Frontal cortex (tissue), 3 donors: ENCODE measurements at regions not wholly inside any gene's neighbourhood (a gene's known extent, or its start where the extent isn't known, plus 50 kb on each side); places are given as distances from the start of the nearest gene placed in this dataset.

Source experiments
- DNase-seq, 2 donors: peaks; one replicate each; pipeline ENCODE4 v3.0.0; 2012; ENCODE audit warnings: low spot score in 2 of 2
- FAIRE-seq: peaks from 2 replicates; lab custom pipeline; 2012; peaks lifted over from hg19 to GRCh38; lab: Jason Lieb, UNC
- donor health status: control.
- donor health status: control.
- donor health status: control.

DNA sequence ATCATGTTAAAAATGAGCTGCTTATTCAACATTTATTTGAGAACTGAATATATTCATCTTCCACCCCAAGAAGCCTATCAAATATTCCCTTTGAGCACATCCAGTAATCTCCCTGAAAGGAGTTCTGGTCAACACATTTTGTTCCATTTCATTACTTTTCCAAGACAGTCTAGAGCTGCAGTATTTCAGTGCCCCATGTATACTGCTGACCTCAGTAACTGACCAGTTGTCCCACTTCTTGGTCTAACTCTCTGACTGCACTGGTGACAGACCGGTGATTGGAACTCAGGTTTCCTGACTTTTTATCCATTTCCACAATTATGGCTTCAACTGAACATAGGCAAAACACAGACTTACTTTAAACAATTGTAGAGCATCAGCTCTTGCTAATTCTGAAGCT lies 206.8 kb upstream of the NPSR1 start:
- FAIRE-seq (no peak), DNase-seq (no peak)

DNA sequence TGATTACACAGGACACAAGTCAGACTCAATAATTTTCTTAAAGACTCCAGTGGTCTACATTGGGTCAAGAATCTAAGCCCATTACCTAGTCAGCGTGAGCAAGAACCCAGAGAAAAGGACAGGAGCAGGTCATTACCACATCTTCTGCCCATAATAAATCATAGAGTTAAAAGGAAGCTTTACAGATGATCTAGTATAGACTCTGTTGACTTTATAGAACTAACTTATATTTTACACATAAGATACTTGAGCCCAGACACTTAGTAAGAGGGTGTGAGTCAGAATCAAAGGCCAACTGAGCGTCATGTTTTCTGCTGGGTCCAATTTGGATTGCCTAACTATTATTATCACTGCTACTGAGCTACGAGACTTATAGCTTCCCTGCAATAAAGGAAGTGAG lies 206.1 kb upstream of the NPSR1 start:
- FAIRE-seq (no peak), DNase-seq (no peak)

DNA sequence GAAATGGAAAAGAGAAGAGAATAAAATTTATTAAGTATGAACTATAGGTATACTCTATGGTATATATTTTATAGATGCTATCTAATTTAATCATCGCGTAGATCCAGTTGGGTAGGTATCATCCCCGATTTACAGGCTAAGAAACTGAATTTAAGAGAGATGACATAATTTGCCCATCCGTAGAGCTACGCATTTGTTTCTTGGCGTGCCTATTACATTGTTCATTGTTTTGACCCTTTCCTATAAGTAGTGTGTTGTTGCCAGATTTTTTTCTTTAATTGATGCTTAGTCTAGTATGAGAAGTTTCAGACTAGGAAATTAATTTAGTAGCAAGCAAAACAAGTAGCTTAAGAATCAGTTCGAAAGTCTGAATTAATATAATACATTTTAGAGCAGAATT lies 205.7 kb upstream of the NPSR1 start:
- FAIRE-seq (no peak), DNase-seq (no peak)

DNA sequence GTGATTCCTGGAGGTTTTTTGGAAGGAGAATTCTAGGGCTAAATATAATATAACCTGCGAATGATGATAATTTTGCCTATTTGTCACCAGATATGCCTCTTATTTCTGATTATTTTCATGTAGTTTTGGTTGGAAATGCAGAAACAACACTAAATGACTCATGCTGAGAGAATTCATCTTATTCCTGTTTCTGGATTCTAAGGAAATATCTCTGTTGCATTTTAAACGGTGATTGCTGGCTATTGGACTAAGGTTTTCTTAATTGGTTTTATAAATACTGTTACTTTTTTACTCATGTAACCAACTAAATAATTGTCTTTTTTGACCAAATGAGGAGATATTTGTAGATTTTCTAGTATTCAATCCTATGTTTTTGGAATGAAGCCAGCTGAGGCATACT lies 204.9 kb upstream of the NPSR1 start:
- DNase-seq: no peak
- FAIRE-seq: no peak

DNA sequence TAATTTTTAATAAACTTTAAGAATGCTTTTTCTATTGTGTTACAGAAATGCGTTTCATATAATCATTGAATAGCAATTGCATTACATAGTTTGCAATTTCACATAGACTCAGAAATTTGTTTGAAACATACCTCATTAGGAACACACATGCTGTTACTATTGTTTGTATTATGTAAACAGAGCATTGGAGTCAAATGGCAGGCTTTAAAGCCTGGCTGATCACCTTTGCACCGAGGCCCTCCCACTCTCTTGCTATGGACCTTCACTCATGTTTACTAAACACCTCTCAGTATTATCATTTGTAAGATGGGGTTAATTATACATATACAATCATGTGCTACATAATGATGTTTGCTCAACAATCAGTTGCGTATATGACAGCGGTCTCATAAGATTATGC lies 203.6 kb upstream of the NPSR1 start:
- no peak for FAIRE-seq
- DNase-seq: no peak

DNA sequence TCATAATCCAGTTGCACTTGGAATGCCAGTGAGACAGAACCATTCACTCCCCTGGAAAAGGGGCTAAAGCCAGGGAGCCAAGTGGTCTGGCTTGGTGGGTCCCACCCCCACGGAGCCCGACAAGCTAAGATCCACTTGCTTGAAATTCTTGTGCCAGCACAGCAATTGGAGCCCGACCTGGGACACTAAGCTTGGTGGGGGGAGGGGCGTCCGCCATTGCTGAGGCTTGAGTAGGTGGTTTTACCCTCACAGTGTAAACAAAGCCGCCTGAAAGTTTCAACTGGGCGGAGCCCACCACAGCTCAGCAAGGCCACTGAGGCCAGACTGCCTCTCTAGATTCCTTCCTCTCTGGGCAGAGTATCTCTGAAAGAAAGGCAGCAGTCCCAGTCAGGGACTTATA lies 200.7 kb upstream of the NPSR1 start:
- DNase-seq: no peak
- no peak for FAIRE-seq

DNA sequence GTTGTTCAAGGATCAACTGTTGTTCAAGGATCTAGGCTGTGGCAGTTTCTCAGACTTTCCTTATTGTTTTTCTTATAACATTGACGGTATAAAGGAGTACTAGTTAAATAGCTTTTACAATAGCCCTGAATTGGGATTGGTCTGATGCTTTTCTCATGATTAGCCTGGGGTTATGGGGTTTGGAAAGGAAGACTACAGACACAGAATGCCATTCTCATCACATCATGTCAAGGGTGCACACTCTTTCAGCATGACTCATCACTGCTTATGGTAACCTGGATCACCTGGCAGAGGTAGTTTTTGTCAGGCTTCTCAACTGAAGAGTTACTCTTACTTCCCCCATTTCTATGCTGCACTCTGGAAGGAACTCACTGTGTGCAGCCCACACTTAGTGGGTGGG lies 194.2 kb upstream of the NPSR1 start:
- DNase-seq (no peak), FAIRE-seq (no peak)

DNA sequence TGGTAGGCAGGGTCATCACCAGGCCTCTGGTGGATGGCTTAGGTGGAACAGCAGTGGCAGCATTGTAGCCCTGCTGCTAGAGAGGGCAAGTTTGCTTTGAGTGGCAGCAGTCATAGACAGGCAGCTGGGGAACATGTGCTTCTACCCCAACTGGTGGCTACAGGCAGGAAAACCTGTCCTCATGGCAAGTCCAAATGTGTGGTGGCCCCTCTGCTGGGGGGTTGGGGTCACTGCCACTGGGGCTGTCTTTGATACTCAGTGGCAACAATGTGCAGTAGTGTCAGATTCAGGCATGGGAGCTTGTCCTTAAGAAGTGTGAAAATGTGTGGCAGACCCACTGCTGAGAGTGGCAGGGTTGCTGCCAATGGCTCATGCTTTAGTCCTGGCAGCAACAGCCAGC lies 186.2 kb upstream of the NPSR1 start:
- FAIRE-seq (no peak), DNase-seq (no peak)

DNA sequence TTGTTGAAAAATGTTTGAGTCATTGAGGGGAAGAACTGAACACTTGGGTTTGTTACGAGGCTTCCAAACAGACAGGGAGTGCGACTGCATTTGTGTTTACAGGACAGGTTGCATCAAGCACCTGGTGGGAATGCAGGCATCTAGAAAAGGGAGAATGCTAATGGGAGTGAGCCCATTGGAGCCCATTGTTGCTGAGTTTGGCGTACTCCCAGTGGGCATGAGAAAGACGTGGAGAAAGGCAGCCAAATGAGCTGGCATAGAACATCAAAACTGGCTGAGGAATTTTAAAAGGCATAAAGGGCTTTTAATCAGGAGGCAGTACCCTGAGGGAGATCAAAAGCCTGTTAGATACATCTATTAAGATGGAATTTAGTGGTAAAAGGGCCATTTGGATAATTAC lies 171.6 kb upstream of the NPSR1 start:
- FAIRE-seq (no peak), DNase-seq (no peak)

DNA sequence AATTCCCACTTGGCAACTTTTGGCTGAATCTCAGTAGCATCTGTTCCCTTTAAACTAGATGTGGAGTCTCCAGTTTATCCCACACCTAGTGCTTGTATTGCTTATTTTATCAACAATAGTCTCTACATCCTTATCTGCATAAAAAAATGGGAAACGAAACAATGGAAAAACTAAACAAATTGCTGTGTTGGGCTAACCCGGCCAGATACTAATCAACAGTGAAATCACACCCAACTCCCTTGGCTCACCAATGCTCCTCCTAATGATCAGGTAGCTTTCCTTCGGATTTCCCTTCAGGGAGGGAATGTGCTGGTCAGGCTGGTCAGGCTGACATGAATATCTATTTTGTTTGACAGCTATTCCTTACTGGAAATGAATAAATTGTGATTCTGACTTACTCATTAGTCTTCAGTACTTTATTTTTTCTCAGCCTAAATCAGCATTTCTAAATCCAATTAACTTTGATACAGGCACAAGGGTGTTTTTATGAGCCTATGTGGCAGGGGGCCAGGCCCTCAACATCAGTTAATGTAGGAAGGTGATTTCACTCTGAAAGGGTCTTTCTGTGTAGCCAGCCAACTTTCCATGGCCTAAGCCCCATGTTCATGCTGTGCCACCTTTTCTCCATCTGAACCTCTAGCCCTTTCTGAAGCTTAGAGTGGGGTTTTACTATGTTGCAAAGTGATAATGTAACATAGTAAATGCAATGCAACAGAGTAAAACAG lies 170.5 kb upstream of the NPSR1 start:
- no peak for FAIRE-seq
- DNase-seq: no peak

DNA sequence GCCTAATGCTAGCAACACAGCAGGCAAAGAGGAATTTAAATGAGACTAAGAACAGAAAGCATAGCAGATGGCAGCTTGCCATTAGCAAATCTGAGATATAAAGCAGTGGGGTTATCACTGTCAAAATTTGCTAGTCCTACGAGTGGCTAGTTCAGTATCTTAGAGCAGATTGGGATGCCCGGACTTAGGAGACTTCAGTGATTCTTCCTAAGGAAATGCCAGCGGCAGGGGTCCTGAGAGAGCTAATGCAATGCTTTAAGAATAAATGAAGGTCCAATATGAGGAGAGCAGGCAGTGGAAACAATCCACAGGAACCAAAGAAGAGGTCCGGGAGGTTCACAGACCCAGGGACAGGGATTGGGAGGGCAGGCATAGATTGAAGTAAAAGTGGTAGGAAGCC lies 169.3 kb upstream of the NPSR1 start:
- DNase-seq (no peak), FAIRE-seq (no peak)

DNA sequence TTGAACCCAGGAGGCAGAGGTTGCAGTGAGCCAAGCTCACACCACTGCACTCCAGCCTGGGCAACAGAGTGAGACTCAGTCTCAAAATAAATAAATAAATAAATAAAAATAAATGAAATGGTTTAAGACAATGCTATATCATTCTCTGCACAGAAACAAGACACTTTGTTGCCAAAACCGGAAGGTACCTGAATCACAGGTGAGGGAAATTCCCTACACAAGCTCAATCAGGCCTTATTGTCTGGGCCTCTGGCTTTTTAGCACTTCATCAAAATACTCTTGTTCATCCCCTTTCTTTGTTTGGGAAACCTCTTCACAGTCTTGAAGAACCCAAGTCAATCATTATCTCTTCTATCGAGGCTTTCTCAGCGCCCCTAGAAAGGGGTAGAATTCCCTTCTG lies 166.1 kb upstream of the NPSR1 start:
- DNase-seq (no peak), FAIRE-seq (no peak)

DNA sequence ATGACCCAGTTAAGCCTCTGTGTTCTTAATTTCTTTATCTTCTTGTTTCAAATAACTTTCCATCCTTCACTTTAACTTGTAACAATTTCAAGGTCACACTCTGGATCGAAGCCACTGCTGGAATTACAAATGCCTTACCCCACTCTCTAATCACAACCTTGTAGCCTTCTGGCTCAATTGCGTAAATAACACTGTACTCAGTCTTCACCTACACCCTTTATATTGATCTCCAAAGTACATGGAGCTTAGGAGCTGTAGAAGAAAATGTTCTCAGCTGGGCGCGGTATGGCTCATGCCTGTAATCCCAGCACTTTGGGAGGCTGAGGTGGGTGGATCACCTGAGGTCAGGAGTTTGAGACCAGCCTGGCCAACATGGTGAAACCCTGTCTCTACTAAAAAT lies 164.3 kb upstream of the NPSR1 start:
- no peak for FAIRE-seq
- no peak for DNase-seq

DNA sequence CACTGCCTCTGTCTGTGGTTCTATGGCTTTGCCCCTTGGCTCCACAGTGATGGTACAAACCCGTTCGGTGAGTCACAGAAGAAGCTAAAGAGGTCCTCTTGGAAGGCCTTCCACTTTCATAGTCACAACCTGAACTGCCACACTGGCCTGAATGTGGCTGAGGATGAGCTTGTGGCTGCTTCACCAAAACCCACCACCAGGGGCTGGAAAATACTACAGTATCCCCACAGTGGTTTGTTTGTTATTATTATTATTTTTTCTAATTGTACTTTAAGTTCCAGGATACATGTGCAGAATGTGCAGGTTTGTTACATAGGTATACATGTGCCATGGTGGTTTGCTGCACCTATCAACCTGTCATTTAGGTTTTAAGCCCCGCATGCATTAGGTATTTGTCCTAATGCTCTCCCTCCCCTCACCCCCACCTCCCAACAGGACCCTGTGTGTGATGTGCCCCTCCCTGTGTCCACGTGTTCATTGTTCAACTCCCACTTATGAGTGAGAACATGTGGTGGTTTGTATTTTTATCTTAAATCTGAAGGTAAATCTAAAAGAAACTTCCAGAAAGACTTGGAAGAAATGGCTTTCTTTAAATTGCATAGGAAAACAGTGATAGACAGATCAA lies 160.8 kb upstream of the NPSR1 start:
- no peak for DNase-seq
- no peak for FAIRE-seq

DNA sequence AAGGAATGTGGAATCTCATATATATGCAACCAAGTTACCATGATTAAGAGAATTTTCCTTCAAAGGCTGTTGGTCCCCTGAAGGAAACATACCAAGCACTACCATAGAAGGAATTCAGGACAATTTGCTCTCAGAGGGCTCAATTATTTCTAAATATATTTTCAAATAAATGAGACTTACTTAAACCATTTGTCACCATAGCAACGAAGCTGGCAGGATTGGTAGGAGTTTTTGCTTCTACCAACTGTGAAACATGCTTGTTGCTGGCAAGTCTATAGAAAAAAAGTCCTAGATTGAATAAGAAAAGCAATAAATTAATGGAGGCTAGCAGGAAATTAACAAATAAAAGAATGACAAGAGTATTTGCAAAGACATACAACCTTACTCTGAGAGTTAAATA lies 156.9 kb upstream of the NPSR1 start:
- no peak for DNase-seq
- FAIRE-seq: no peak

DNA sequence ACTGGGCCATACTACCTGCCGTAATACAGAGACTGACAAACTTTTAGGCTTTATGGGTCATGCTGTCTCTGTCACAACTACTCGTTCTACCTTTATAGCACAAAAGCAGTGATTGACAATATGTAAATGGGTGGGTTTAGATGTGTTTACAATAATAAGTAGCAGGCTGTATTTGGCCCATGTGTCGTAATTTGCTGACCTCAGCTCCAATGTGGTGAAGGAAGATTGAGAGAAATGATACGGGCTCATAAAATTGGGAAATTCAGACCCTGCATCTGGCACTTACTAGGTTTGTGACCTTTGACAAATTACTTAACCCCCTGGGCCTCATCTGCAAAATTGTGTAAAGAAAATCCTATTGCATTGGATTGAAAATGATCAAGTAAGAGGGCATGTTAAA lies 150.8 kb upstream of the NPSR1 start:
- DNase-seq (no peak), FAIRE-seq (no peak)

DNA sequence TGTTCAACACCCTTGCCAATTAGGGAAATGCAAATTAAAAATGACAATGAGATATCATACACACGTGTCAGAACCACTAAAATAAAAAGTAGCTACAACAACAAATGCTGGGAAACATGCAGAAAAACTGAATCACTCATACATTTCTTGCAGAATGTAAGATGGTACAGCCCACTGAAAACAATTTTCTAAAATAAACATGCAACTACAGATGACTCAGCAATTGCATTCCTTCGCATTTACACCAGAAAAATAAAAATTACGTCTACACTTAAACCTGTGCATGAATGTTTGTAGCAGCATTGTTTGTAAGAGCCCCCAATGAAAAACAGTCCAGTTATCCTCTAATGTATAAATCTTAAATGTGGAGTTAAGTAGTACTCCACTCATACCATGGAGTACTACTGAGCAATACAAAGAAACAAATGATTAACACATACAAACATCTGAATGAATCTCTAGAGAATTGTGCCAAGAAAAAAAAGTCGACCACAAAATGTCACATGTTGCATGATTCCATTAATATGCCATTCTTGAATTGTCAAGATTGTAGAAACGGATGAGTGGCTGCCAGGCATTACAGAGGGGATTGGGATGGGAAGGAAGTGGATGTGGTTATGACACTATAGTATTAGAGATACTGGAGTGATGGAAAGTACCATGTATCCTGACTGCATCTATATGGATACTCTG lies 134.6 kb upstream of the NPSR1 start:
- DNase-seq (no peak), FAIRE-seq (no peak)

DNA sequence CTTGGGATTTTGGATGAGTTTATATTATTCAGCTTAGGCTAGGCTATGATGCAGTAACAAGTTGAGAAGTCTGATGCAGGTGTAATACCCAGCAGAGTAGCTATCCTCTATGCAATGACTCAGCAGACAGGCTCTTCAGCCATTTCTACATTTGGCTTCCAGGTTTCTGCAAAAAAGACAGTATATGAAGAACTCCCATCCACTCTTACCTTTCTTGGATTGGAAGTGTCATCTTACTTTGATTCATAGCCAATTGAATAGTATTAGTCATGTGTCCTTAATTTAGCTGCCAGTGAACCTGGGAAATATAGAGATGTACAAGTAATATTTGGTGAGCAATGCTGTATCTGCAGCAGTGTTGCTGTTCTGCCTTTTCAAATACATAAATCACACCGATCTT lies 127.8 kb upstream of the NPSR1 start:
- DNase-seq: no peak
- FAIRE-seq: no peak

DNA sequence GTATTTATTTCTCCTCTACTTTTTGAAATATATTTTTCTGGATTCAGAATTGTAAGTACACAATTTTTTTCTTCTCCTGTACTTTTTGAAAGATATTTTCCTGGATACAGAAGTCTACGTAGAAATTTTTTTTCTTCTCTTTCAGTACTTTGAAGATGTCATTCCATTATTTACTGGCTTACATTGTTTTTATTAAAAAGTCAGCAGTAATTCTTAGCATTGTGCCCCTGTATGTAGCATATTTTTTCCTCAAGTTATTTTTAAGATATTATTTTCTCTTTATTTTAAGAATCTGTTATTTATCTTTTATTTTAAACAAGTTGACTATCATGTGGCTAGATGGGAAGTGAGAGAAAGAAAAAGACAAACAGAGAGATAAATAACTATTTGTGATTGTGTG lies 119.0 kb upstream of the NPSR1 start:
- FAIRE-seq (no peak), DNase-seq (no peak)

DNA sequence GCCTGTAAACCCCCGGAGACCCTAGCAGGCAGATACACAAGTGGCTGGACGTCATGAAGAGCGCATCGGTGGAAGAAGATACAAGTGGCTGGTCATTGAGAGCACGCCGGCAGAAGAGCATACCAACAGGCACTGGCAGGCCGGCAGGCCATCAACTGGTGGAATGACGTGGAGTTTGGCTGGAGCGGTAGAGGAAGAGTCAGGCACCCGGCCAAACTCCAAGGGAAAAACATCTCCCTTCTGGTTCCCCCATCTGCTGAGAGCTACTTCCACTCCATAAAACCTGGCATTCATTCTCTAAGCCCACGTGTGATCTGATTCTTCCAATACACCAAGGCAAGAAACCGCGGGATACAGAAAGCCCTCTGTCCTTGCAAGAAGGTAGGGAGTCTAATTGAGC lies 113.4 kb upstream of the NPSR1 start:
- DNase-seq (no peak), FAIRE-seq (no peak)

DNA sequence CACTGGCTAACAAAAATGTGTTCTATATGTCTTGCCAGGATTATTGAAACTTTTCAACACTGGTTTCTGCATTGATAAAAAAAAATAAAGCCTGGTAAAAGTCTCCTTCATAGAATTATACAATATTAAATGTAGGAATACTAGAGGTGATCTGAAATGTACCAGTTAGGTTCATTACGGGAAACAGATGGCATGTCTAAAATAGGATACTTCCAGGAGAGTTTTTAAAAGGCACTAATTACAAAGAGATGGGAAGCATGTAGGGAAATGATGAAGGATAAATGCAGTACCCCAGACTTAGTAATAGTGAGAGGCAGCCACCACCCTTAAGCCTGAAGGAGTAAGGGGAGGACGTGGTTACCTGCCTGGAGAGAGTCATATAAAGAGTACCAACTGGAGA lies 107.0 kb upstream of the NPSR1 start:
- no peak for DNase-seq
- FAIRE-seq: no peak

DNA sequence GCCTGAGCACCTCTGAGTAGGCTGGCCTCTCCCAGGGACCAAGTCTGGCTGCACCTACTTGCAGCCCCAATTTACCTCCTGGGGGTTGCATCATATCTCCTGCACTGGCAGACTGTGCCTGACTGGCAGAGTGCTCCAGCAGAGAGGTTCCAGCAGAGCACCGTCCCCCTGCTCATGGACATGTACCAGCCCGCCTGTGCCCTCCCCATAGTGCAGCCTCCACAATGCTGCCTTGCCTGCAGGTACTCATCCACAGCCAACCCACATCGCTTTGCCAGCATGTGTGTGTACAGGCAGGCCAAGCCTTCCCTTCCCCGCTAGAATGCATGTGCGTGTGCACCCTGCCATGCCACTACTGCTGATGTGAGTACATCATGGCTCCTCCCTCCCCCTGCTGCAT lies 105.5 kb upstream of the NPSR1 start:
- DNase-seq: no peak
- no peak for FAIRE-seq
